ENCODE measurements at regions not wholly inside any gene's neighbourhood (a gene's known extent, or its start where the extent isn't known, plus 50 kb on each side); places are given as distances from the start of the nearest gene placed in this dataset.
"Not testable (repeated sequence)": the region's sequence is repeated elsewhere in the genome, so short reads cannot be mapped to it uniquely, and the experiment has no call there.

GRCh38 chr6:145091586-145092142 is 643.7 kb downstream of the EPM2A start:
- H3K9me3 ChIP-seq (ENCODE audit: control insufficient read depth, low read length, poor library complexity, severe bottlenecking): no peaks in the 10 kb centered on the region

DNA sequence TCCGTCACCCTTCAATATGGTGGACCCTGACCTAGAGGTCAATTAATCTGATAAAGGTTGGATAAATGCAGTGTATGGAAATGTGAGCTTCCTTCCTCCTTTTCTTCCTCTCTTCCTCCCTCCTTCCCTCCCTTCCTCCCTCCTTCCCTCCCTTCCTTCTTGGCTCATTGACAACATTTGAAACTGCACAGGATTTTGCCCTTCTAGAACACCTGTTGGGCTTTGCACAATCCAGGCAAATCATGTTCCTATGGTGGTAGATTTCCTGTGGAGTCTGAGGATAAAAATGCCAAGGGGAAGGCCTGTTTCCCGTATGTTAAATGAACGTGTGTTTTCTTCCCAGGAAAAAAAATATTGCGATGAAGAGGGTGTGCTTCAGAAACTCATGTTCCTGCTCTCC is 642.8 kb downstream of the EPM2A start:
- Mint-ChIP-seq H3K36me3 (ENCODE audit: low read depth) (no peaks in the 10 kb centered on the region), H3K27ac (no peak overlapping the region), H3K27me3 (peaks cover 27% of the 10 kb centered on the region), H3K4me3 (no peak overlapping the region), H3K4me1 (no peaks in the 10 kb centered on the region)
- ATAC-seq (no peak), DNase-seq (no peak)
- no peaks in the 10 kb centered on the region for H3K9me3 ChIP-seq (ENCODE audit: control insufficient read depth, low read length, poor library complexity, severe bottlenecking)

More at GRCh38 chr6:145091586-145092142, 643.7 kb downstream of the EPM2A start:
- H3K4me3 Mint-ChIP-seq: no peak overlapping the region
- no peak overlapping the region for H3K27ac Mint-ChIP-seq
- peaks cover 27% of the 10 kb centered on the region for H3K27me3 Mint-ChIP-seq
- DNase-seq (no peak), ATAC-seq (no peak)
- H3K4me1 Mint-ChIP-seq: no peaks in the 10 kb centered on the region
- no peaks in the 10 kb centered on the region for H3K36me3 Mint-ChIP-seq (ENCODE audit: low read depth)

DNA sequence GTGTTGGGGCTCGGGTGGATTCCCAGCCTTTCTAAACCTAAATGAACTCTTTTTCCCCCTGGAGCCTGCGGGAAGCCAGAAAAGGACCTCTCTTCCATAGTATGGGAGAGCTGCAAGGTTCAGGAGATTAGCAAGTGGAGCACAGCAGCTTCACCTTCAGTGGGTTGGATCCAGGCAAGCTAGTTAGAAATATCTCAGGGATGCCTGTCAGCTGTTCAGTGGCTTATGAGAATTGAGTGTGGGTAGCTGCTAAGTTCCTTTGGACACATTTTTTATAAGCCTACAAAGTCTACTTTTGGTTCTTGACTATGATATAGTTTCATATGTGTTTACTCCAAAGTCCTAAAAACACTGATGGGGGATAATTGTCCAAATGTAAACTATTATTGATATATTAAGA is 642.1 kb downstream of the EPM2A start:
- no peaks in the 10 kb centered on the region for H3K9me3 ChIP-seq (ENCODE audit: control insufficient read depth, low read length, poor library complexity, severe bottlenecking)
- H3K27me3 Mint-ChIP-seq: peaks cover 27% of the 10 kb centered on the region
- no peaks in the 10 kb centered on the region for H3K36me3 Mint-ChIP-seq (ENCODE audit: low read depth)
- ATAC-seq: no peak
- H3K4me3 Mint-ChIP-seq: no peak overlapping the region
- no peaks in the 10 kb centered on the region for H3K4me1 Mint-ChIP-seq
- no peak overlapping the region for H3K27ac Mint-ChIP-seq
- DNase-seq: no peak

- no peaks in the 10 kb centered on the region for H3K9me3 ChIP-seq (ENCODE audit: control insufficient read depth, low read length, poor library complexity, severe bottlenecking)
- H3K4me1 Mint-ChIP-seq: no peaks in the 10 kb centered on the region
- no peak for DNase-seq
- H3K27me3 Mint-ChIP-seq: peaks cover 9% of the 10 kb centered on the region
- ATAC-seq: no peak
- no peak overlapping the region for H3K4me3 Mint-ChIP-seq
- no peak overlapping the region for H3K27ac Mint-ChIP-seq
- no peaks in the 10 kb centered on the region for H3K36me3 Mint-ChIP-seq (ENCODE audit: low read depth)
Measured at GRCh38 chr6:145096846-145097245, 638.5 kb downstream of the EPM2A start.

DNA sequence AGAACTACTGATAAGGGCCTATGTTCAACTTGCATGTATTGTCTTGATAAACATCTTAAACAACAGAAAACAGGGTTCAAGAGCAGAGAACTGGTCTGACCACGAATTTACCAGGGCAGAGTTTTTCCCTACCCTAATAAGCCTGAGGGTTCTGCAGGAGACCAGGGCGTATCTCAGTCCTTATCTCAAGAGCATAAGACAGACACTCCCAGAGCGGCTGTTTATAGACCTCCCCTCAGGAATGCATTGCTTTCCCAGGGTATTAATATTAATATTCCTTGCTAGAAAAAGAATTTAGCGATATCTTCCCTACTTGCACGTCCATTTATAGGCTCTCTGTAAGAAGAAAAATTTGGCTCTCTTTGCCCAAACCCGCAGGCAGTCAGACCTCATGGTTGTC is 637.2 kb downstream of the EPM2A start:
- not testable (repeated sequence) for ATAC-seq

DNA sequence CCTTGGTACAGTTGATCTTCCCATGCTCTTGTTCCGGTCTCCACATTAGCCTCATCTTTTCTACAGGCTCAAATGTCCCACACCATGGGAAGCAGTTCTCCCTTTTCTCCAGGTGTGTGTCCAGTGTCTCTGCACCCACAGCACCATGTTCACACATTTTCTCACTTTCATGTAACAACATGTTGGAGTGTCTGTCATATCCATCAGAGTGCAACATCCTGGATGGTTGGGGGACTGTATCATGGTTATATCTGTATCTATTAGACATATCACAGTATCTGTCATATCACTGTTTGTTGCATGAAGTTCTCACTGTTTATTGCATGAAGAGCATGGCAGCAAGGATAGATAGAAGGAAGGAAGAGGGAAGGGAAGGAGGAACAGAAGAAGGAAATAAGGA is 635.6 kb downstream of the EPM2A start:
- peaks cover 6% of the 10 kb centered on the region for H3K27me3 Mint-ChIP-seq
- no peak overlapping the region for H3K27ac Mint-ChIP-seq
- no peak overlapping the region for H3K4me3 Mint-ChIP-seq
- no peak for ATAC-seq
- no peaks in the 10 kb centered on the region for H3K36me3 Mint-ChIP-seq (ENCODE audit: low read depth)
- no peaks in the 10 kb centered on the region for H3K9me3 ChIP-seq (ENCODE audit: control insufficient read depth, low read length, poor library complexity, severe bottlenecking)
- no peaks in the 10 kb centered on the region for H3K4me1 Mint-ChIP-seq
- DNase-seq: no peak

More for the DNA sequence above, 637.2 kb downstream of the EPM2A start:
- H3K27me3 Mint-ChIP-seq: peaks cover 12% of the 10 kb centered on the region
- H3K4me3 Mint-ChIP-seq; H3K9me3 ChIP-seq (ENCODE audit: control insufficient read depth, low read length, poor library complexity, severe bottlenecking); H3K4me1 Mint-ChIP-seq; H3K36me3 Mint-ChIP-seq (ENCODE audit: low read depth); H3K27ac Mint-ChIP-seq; DNase-seq: not testable (repeated sequence)

- peaks cover 2% of the 10 kb centered on the region for H3K36me3 Mint-ChIP-seq (ENCODE audit: low read depth)
- ATAC-seq (no peak), DNase-seq (no peak)
- peaks cover 2% of the 10 kb centered on the region for H3K4me1 Mint-ChIP-seq
- H3K27ac Mint-ChIP-seq: no peak overlapping the region
- no peak overlapping the region for H3K4me3 Mint-ChIP-seq
- peaks cover 34% of the 10 kb centered on the region for H3K27me3 Mint-ChIP-seq
- no peaks in the 10 kb centered on the region for H3K9me3 ChIP-seq (ENCODE audit: control insufficient read depth, low read length, poor library complexity, severe bottlenecking)
Measured at GRCh38 chr6:145110109-145110508, 625.2 kb downstream of the EPM2A start.

DNA sequence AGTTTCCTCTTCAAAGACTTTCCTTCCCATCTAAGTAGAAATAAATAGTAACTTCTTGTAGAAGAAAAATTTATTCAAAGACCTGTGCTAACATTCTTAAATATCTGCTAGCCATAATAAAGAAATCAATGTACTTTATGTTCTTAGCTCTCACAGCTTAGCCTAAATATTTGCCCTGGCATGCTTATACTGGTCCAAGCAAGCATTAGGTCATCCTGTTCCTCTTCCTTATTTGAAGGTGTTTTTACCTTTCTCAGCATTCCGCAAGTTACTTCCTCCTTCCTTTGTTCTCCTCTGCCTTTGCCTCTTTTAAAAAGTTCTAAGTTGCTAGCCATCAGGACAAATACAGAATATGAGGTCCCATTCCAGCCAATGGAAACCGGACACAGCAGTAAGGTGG is 623.9 kb downstream of the EPM2A start:
- DNase-seq; H3K4me1 Mint-ChIP-seq; H3K36me3 Mint-ChIP-seq (ENCODE audit: low read depth); ATAC-seq; H3K4me3 Mint-ChIP-seq; H3K27ac Mint-ChIP-seq; H3K9me3 ChIP-seq (ENCODE audit: control insufficient read depth, low read length, poor library complexity, severe bottlenecking): not testable (repeated sequence)
- peaks cover 30% of the 10 kb centered on the region for H3K27me3 Mint-ChIP-seq

GRCh38 chr6:145112711-145113148 is 622.6 kb downstream of the EPM2A start:
- no peak overlapping the region for H3K4me3 Mint-ChIP-seq
- peaks cover 21% of the 10 kb centered on the region for H3K27me3 Mint-ChIP-seq
- DNase-seq: no peak
- H3K4me1 Mint-ChIP-seq: no peaks in the 10 kb centered on the region
- H3K9me3 ChIP-seq (ENCODE audit: control insufficient read depth, low read length, poor library complexity, severe bottlenecking): no peaks in the 10 kb centered on the region
- no peak for ATAC-seq
- no peak overlapping the region for H3K27ac Mint-ChIP-seq
- peaks cover 2% of the 10 kb centered on the region for H3K36me3 Mint-ChIP-seq (ENCODE audit: low read depth)

- Mint-ChIP-seq H3K4me1 (no peaks in the 10 kb centered on the region), H3K36me3 (ENCODE audit: low read depth) (peaks cover 2% of the 10 kb centered on the region), H3K4me3 (no peak overlapping the region), H3K27ac (no peak overlapping the region), H3K27me3 (peaks cover 21% of the 10 kb centered on the region)
- ATAC-seq (no peak), DNase-seq (no peak)
- no peaks in the 10 kb centered on the region for H3K9me3 ChIP-seq (ENCODE audit: control insufficient read depth, low read length, poor library complexity, severe bottlenecking)
Measured at GRCh38 chr6:145115638-145116037, 619.7 kb downstream of the EPM2A start.

DNA sequence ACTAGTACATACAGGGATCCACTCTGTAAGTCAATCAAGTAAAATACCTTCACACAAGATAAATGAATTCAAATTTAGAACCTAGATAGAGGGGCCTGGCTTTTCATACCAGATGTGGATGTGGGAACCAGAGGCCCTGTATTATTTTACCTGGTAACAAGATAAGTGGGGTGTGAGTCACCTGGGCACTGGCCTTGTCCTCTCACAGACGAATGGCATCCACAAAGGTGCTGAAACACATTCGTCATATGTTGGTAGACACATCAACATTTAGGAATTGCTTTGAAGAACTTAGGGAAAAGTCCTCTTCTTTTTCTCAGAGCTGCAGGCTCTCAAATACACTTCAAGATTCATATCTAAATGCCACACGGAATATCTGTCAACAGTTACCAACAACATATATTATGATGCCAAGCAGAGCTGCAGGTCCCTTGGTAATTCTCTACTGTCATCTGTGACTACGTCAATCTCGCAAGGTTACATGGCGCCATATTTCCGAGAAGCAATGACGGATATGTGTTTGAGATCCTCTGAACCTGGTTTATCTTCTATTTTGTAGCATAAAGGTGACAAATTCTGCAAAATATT is 618.6 kb downstream of the EPM2A start:
- peaks cover 2% of the 10 kb centered on the region for H3K36me3 Mint-ChIP-seq (ENCODE audit: low read depth)
- H3K27ac Mint-ChIP-seq: no peak overlapping the region
- no peak for ATAC-seq
- no peak overlapping the region for H3K4me3 Mint-ChIP-seq
- peaks cover 17% of the 10 kb centered on the region for H3K27me3 Mint-ChIP-seq
- H3K4me1 Mint-ChIP-seq: no peaks in the 10 kb centered on the region
- DNase-seq: no peak
- H3K9me3 ChIP-seq (ENCODE audit: control insufficient read depth, low read length, poor library complexity, severe bottlenecking): no peaks in the 10 kb centered on the region

DNA sequence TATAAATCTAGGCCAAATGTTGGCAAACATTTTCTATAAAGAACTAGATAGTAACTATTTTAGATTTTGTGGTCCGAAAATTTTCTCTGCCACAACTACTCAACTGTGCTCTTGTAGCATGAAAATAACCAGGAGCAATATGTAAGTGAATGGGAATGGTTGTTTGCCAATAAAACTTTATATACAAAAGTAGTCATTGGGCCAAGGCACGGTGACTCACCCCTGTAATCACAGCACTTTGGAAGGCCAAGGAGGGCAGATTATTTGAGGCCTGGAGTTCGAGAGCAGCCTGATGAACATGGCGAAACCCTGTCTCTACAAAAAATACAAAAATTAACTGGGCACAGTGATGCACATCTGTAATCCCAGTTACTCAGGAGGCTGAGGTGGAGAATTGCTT is 617.1 kb downstream of the EPM2A start:
- Mint-ChIP-seq H3K4me1 (no peaks in the 10 kb centered on the region), H3K27ac (no peak overlapping the region), H3K36me3 (ENCODE audit: low read depth) (no peaks in the 10 kb centered on the region), H3K27me3 (peaks cover 5% of the 10 kb centered on the region), H3K4me3 (no peak overlapping the region)
- no peak for DNase-seq
- no peak for ATAC-seq
- no peaks in the 10 kb centered on the region for H3K9me3 ChIP-seq (ENCODE audit: control insufficient read depth, low read length, poor library complexity, severe bottlenecking)

DNA sequence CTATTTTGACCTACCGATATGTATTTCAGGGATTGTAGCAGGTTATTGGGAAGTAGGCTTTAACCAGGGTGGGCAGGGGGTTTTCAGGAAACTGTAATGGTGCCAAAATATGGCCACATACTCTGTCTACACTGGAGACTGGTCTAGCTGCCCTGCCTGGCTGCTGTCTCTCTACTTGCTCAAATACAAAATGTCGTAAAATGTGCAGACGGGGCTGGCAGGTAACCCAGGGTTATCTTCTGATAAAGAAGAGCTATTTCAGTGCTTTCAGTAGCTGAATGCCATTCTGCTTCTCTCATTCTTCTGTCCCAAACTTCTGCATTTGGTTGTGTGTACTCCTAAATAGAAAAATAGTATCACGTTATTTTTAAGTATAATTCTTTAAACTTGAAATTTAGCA is 616.2 kb downstream of the EPM2A start:
- no peaks in the 10 kb centered on the region for H3K27me3 Mint-ChIP-seq
- ATAC-seq: no peak
- H3K4me1 Mint-ChIP-seq: no peaks in the 10 kb centered on the region
- no peaks in the 10 kb centered on the region for H3K36me3 Mint-ChIP-seq (ENCODE audit: low read depth)
- H3K27ac Mint-ChIP-seq: no peak overlapping the region
- no peak for DNase-seq
- no peak overlapping the region for H3K4me3 Mint-ChIP-seq
- H3K9me3 ChIP-seq (ENCODE audit: control insufficient read depth, low read length, poor library complexity, severe bottlenecking): no peaks in the 10 kb centered on the region

DNA sequence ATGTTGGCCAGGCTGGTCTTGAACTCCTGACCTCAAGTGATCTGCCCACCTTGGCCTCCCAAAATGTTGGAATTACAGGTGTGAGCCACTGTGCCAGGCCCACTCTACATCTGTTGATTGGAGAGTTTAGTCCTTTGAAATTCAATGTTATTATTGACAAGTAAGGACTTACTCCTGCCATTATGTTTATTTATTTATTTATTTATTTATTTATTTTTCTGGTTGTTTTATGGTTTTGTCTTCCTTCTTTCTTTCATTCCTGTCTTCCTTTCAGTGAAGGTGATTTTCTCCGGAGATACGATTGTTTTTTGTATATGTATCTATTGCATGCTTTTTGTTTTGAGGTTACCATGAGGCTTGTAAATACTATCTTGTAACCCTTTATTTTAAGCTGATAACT is 602.6 kb downstream of the EPM2A start:
- H3K9me3 ChIP-seq (ENCODE audit: control insufficient read depth, low read length, poor library complexity, severe bottlenecking): no peaks in the 10 kb centered on the region
- Mint-ChIP-seq H3K4me3 (no peak overlapping the region), H3K4me1 (no peaks in the 10 kb centered on the region), H3K27me3 (peaks cover 7% of the 10 kb centered on the region), H3K27ac (no peak overlapping the region), H3K36me3 (ENCODE audit: low read depth) (no peaks in the 10 kb centered on the region)
- ATAC-seq (no peak), DNase-seq (no peak)

Measured in T-helper 17 cell (primary cell).